Chondrocyte (in vitro differentiated cells): ENCODE measurements at regions not wholly inside any gene's neighbourhood (a gene's known extent, or its start where the extent isn't known, plus 50 kb on each side); places are given as distances from the start of the nearest gene placed in this dataset.

Experiments
- DNase-seq: peaks from one replicate; pipeline ENCODE4 v3.0.0; 2021; ENCODE audit warnings: mixed read lengths, low spot score
- H3K27ac Mint-ChIP-seq: one replicate; pipeline ENCODE4 v1.8.0; 2021; ENCODE audit warnings: mild to moderate bottlenecking, moderate library complexity, mixed read lengths; ENCODE audit not compliant: unreplicated experiment
- H3K27me3 Mint-ChIP-seq: 2 replicates; pipeline ENCODE4 v1.8.0; 2021; ENCODE audit warnings: low read depth, mixed read lengths
- H3K36me3 Mint-ChIP-seq: 2 replicates; pipeline ENCODE4 v1.8.0; 2021; ENCODE audit warnings: low read depth, mixed read lengths
- H3K4me1 Mint-ChIP-seq: 2 replicates; pipeline ENCODE4 v1.8.0; 2021; ENCODE audit warnings: low read depth, mild to moderate bottlenecking, mixed read lengths
- H3K4me3 Mint-ChIP-seq: one replicate; pipeline ENCODE4 v1.8.0; 2021; ENCODE audit warnings: mild to moderate bottlenecking, moderate library complexity, mixed read lengths; ENCODE audit not compliant: unreplicated experiment
- H3K9me3 Mint-ChIP-seq: 2 replicates; pipeline ENCODE4 v1.8.0; 2021; ENCODE audit warnings: low read depth, mixed read lengths
- CTCF ChIP-seq: fragments of 200-600 bp; sonication (generic); IDR thresholded peaks from 2 replicates; pipeline ENCODE4 v1.5.0; 2021; ENCODE audit warnings: antibody characterized with exemption, mild to moderate bottlenecking, moderate library complexity

GRCh38 chr17:72511874-72512273 lies 391.1 kb downstream of the SOX9 start:
- no peak overlapping the region for H3K27ac Mint-ChIP-seq
- no peaks in the 10 kb centered on the region for H3K36me3 Mint-ChIP-seq
- no peak overlapping the region for H3K4me3 Mint-ChIP-seq
- TF ChIP-seq CTCF: no peak
- no peaks in the 10 kb centered on the region for H3K27me3 Mint-ChIP-seq
- no peak for DNase-seq
- no peaks in the 10 kb centered on the region for H3K9me3 Mint-ChIP-seq
- peaks cover 50% of the 10 kb centered on the region for H3K4me1 Mint-ChIP-seq

- no peak overlapping the region for H3K4me3 Mint-ChIP-seq
These were observed 392.1 kb downstream of the SOX9 start for GRCh38 chr17:72512649-72513556.

GRCh38 chr17:72514321-72514861 lies 393.6 kb downstream of the SOX9 start:
- H3K4me1 Mint-ChIP-seq: peaks cover 55% of the 10 kb centered on the region
- no peak overlapping the region for H3K27ac Mint-ChIP-seq
- no peaks in the 10 kb centered on the region for H3K9me3 Mint-ChIP-seq
- no peaks in the 10 kb centered on the region for H3K27me3 Mint-ChIP-seq
- TF ChIP-seq CTCF: no peak
- DNase-seq: no peak
- no peaks in the 10 kb centered on the region for H3K36me3 Mint-ChIP-seq
- no peak overlapping the region for H3K4me3 Mint-ChIP-seq

More at GRCh38 chr17:72512649-72513556, 392.1 kb downstream of the SOX9 start:
- no peak overlapping the region for H3K27ac Mint-ChIP-seq
- H3K36me3 Mint-ChIP-seq: no peaks in the 10 kb centered on the region
- H3K4me1 Mint-ChIP-seq: peaks cover 51% of the 10 kb centered on the region
- H3K27me3 Mint-ChIP-seq: no peaks in the 10 kb centered on the region
- no peak for DNase-seq
- no peaks in the 10 kb centered on the region for H3K9me3 Mint-ChIP-seq
- TF ChIP-seq CTCF: no peak

GRCh38 chr17:72514891-72515290 lies 394.1 kb downstream of the SOX9 start:
- H3K36me3 Mint-ChIP-seq: no peaks in the 10 kb centered on the region
- no peaks in the 10 kb centered on the region for H3K27me3 Mint-ChIP-seq
- H3K4me3 Mint-ChIP-seq: no peak overlapping the region
- H3K27ac Mint-ChIP-seq: peak overlapping the region; percentile 15
- DNase-seq: no peak
- TF ChIP-seq CTCF: no peak
- H3K9me3 Mint-ChIP-seq: no peaks in the 10 kb centered on the region
- H3K4me1 Mint-ChIP-seq: peaks cover 52% of the 10 kb centered on the region

GRCh38 chr17:72515291-72516065 lies 394.7 kb downstream of the SOX9 start:
- peaks cover 46% of the 10 kb centered on the region for H3K4me1 Mint-ChIP-seq
- H3K36me3 Mint-ChIP-seq: no peaks in the 10 kb centered on the region
- no peak for DNase-seq
- peak overlapping the region; percentile 15 for H3K27ac Mint-ChIP-seq
- H3K9me3 Mint-ChIP-seq: no peaks in the 10 kb centered on the region
- no peak overlapping the region for H3K4me3 Mint-ChIP-seq
- no peaks in the 10 kb centered on the region for H3K27me3 Mint-ChIP-seq
- TF ChIP-seq CTCF: no peak
